Mesendoderm (in vitro differentiated cells): ENCODE measurements at regions not wholly inside any gene's neighbourhood (a gene's known extent, or its start where the extent isn't known, plus 50 kb on each side); places are given as distances from the start of the nearest gene placed in this dataset.
"Not testable (repeated sequence)": the region's sequence is repeated elsewhere in the genome, so short reads cannot be mapped to it uniquely, and the experiment has no call there.

Source experiments
- DNase-seq: peaks from one replicate; pipeline ENCODE4 v3.0.0; 2013
- H2AK5ac ChIP-seq: 2 replicates; pipeline ENCODE4 v1.6.1; 2013; ENCODE audit warnings: low read length, inconsistent platforms
- H2BK120ac ChIP-seq: 2 replicates; pipeline ENCODE4 v1.6.1; 2013; ENCODE audit warnings: low read depth, mild to moderate bottlenecking, low read length, moderate library complexity, mixed read lengths
- H2BK15ac ChIP-seq: replicated peaks from 2 replicates; pipeline ENCODE4 v1.6.1; 2013; ENCODE audit warnings: low read depth, mild to moderate bottlenecking, moderate library complexity
- H2BK5ac ChIP-seq: 2 replicates; pipeline ENCODE4 v1.6.1; 2013; ENCODE audit warnings: low read length, inconsistent platforms
- H3K18ac ChIP-seq: 2 replicates; pipeline ENCODE4 v1.6.1; 2013; ENCODE audit warnings: mild to moderate bottlenecking, low read length, mixed read lengths
- H3K23ac ChIP-seq: one replicate; pipeline ENCODE4 v1.6.1; 2013; ENCODE audit warnings: low read length
- H3K27ac ChIP-seq: 2 replicates; pipeline ENCODE4 v1.5.1; 2013; ENCODE audit warnings: low read depth, mild to moderate bottlenecking, inconsistent platforms, low read length, moderate library complexity
- H3K27me3 ChIP-seq: 2 replicates; pipeline ENCODE4 v1.6.1; 2013; ENCODE audit warnings: low read length, control low read depth, mild to moderate bottlenecking, inconsistent platforms; ENCODE audit not compliant: insufficient read depth, poor library complexity
- H3K36me3 ChIP-seq: 2 replicates; pipeline ENCODE4 v1.6.1; 2013; ENCODE audit warnings: low read length, inconsistent platforms; ENCODE audit not compliant: control insufficient read depth, insufficient read depth
- H3K4ac ChIP-seq: one replicate; pipeline ENCODE4 v1.6.1; 2013; ENCODE audit warnings: low read depth, mild to moderate bottlenecking, low read length, moderate library complexity
- H3K4me1 ChIP-seq: 2 replicates; pipeline ENCODE4 v1.6.1; 2013; ENCODE audit warnings: low read depth, low read length, inconsistent platforms; ENCODE audit not compliant: control insufficient read depth
- H3K4me2 ChIP-seq: 2 replicates; pipeline ENCODE4 v1.6.1; 2013; ENCODE audit warnings: low read length
- H3K4me3 ChIP-seq: 2 replicates; pipeline ENCODE4 v1.5.1; 2013; ENCODE audit warnings: mild to moderate bottlenecking, low read length
- H3K56ac ChIP-seq: one replicate; pipeline ENCODE4 v1.6.1; 2013; ENCODE audit warnings: low read length
- H3K79me1 ChIP-seq: 2 replicates; pipeline ENCODE4 v1.6.1; 2013; ENCODE audit warnings: low read length, inconsistent platforms
- H3K79me2 ChIP-seq: 2 replicates; pipeline ENCODE4 v1.6.1; 2013; ENCODE audit warnings: mild to moderate bottlenecking, low read length; ENCODE audit not compliant: control insufficient read depth, insufficient read depth
- H3K9ac ChIP-seq: 2 replicates; pipeline ENCODE4 v1.6.1; 2013; ENCODE audit warnings: low read length, inconsistent platforms
- H4K5ac ChIP-seq: one replicate; pipeline ENCODE4 v1.6.1; 2013; ENCODE audit warnings: low read length
- H4K8ac ChIP-seq: one replicate; pipeline ENCODE4 v1.6.1; 2013; ENCODE audit warnings: low read depth, mild to moderate bottlenecking, control low read depth, low read length, moderate library complexity
- whole genome bisulfite sequencing: extraction: QIAGEN DNeasy Blood & Tissue Kit; methylation state at CpG from one replicate; pipeline ENCODE4 v1.1.7; 2013; ENCODE audit warnings: low lambda C conversion rate, missing lambda C conversion rate; ENCODE audit not compliant: insufficient coverage; ENCODE audit errors: extremely low coverage; 5-methylcytosine and 5-hydroxymethylcytosine counted together

- Histone ChIP-seq H3K4ac (no peak overlapping the region), H2BK120ac (no peak overlapping the region), H3K18ac (no peak overlapping the region), H3K4me2 (no peak overlapping the region), H4K5ac (no peak overlapping the region), H2BK5ac (no peak overlapping the region), H2BK15ac (no peak overlapping the region), H3K36me3 (no peaks in the 10 kb centered on the region), H2AK5ac (no peak overlapping the region), H3K4me3 (no peak overlapping the region), H3K9ac (no peak overlapping the region), H4K8ac (no peak overlapping the region), H3K27ac (no peak overlapping the region), H3K4me1 (no peaks in the 10 kb centered on the region), H3K23ac (no peak overlapping the region), H3K79me2 (no peaks in the 10 kb centered on the region), H3K27me3 (no peaks in the 10 kb centered on the region), H3K79me1 (no peaks in the 10 kb centered on the region), H3K56ac (no peak overlapping the region)
- no CpG with 5 or more reads among the region's 30 CpGs for WGBS
- DNase-seq: no peak
Observed at GRCh38 chr10:61040399-61041016, 96.5 kb upstream of the RHOBTB1 start.

- Histone ChIP-seq H2BK120ac (no peak overlapping the region), H3K27me3 (no peaks in the 10 kb centered on the region), H3K79me2 (no peaks in the 10 kb centered on the region), H4K5ac (no peak overlapping the region), H3K79me1 (no peaks in the 10 kb centered on the region), H2BK5ac (no peak overlapping the region), H3K18ac (no peak overlapping the region), H3K4me2 (no peak overlapping the region), H4K8ac (no peak overlapping the region), H3K4me3 (no peak overlapping the region), H3K4ac (no peak overlapping the region), H3K23ac (no peak overlapping the region), H3K56ac (no peak overlapping the region), H3K4me1 (no peaks in the 10 kb centered on the region), H3K27ac (no peak overlapping the region), H2BK15ac (no peak overlapping the region), H3K36me3 (no peaks in the 10 kb centered on the region), H3K9ac (no peak overlapping the region), H2AK5ac (no peak overlapping the region)
- no CpG with 5 or more reads among the region's 1 CpG for WGBS
- DNase-seq: no peak
Observed at GRCh38 chr10:61039868-61040267, 95.9 kb upstream of the RHOBTB1 start.

- H3K36me3 ChIP-seq, H2BK15ac ChIP-seq, H3K4ac ChIP-seq, H4K8ac ChIP-seq, H3K79me1 ChIP-seq, H3K56ac ChIP-seq, H3K4me1 ChIP-seq, H2BK120ac ChIP-seq, H3K4me2 ChIP-seq, H3K9ac ChIP-seq, H2BK5ac ChIP-seq, H2AK5ac ChIP-seq, H3K23ac ChIP-seq, H3K18ac ChIP-seq, DNase-seq, H4K5ac ChIP-seq, H3K27ac ChIP-seq, H3K79me2 ChIP-seq, H3K27me3 ChIP-seq, H3K4me3 ChIP-seq: not testable (repeated sequence)
- no CpG with 5 or more reads among the region's 16 CpGs for WGBS
Observed at GRCh38 chr10:61037261-61037830, 93.4 kb upstream of the RHOBTB1 start.

GRCh38 chr10:61036148-61036547 is 92.2 kb upstream of the RHOBTB1 start:
- not testable (repeated sequence) for H3K23ac ChIP-seq, DNase-seq, H2BK120ac ChIP-seq, H3K79me1 ChIP-seq, H3K4me3 ChIP-seq, H4K5ac ChIP-seq, H3K4me2 ChIP-seq, H3K79me2 ChIP-seq, H3K4me1 ChIP-seq, H3K18ac ChIP-seq, H3K4ac ChIP-seq, H3K9ac ChIP-seq, H3K27ac ChIP-seq, H2BK5ac ChIP-seq, H2AK5ac ChIP-seq, H4K8ac ChIP-seq, H3K56ac ChIP-seq, H3K27me3 ChIP-seq, H2BK15ac ChIP-seq, H3K36me3 ChIP-seq
- WGBS: no CpG with 5 or more reads among the region's 3 CpGs

- no peak overlapping the region for H4K5ac ChIP-seq
- H3K27me3 ChIP-seq: no peaks in the 10 kb centered on the region
- no peak overlapping the region for H2AK5ac ChIP-seq
- H4K8ac ChIP-seq: no peak overlapping the region
- H3K36me3 ChIP-seq: no peaks in the 10 kb centered on the region
- no peak overlapping the region for H3K4me2 ChIP-seq
- no peaks in the 10 kb centered on the region for H3K79me1 ChIP-seq
- H3K27ac ChIP-seq: no peak overlapping the region
- H3K4me3 ChIP-seq: no peak overlapping the region
- H3K23ac ChIP-seq: no peak overlapping the region
- no peak overlapping the region for H3K4ac ChIP-seq
- no peaks in the 10 kb centered on the region for H3K4me1 ChIP-seq
- no peak overlapping the region for H2BK120ac ChIP-seq
- H3K18ac ChIP-seq: no peak overlapping the region
- H3K56ac ChIP-seq: no peak overlapping the region
- DNase-seq: no peak
- no CpG with 5 or more reads among the region's 3 CpGs for WGBS
- H2BK5ac ChIP-seq: no peak overlapping the region
- H3K9ac ChIP-seq: no peak overlapping the region
- H3K79me2 ChIP-seq: no peaks in the 10 kb centered on the region
- no peak overlapping the region for H2BK15ac ChIP-seq
Observed at GRCh38 chr10:61031341-61031740, 87.4 kb upstream of the RHOBTB1 start.

- no peak for DNase-seq
- WGBS: no CpG with 5 or more reads among the region's 2 CpGs
- Histone ChIP-seq H3K36me3 (no peaks in the 10 kb centered on the region), H2BK5ac (no peak overlapping the region), H3K9ac (no peak overlapping the region), H3K79me1 (no peaks in the 10 kb centered on the region), H3K4me3 (no peak overlapping the region), H2BK120ac (no peak overlapping the region), H4K8ac (no peak overlapping the region), H3K4me1 (no peaks in the 10 kb centered on the region), H3K18ac (no peak overlapping the region), H3K23ac (no peak overlapping the region), H3K27me3 (no peaks in the 10 kb centered on the region), H3K4ac (no peak overlapping the region), H3K27ac (no peak overlapping the region), H3K56ac (no peak overlapping the region), H2AK5ac (no peak overlapping the region), H2BK15ac (no peak overlapping the region), H3K4me2 (no peak overlapping the region), H4K5ac (no peak overlapping the region), H3K79me2 (no peaks in the 10 kb centered on the region)
Observed at GRCh38 chr10:61029411-61029810, 85.4 kb upstream of the RHOBTB1 start.
